Stomach (tissue), 8 donors: ENCODE measurements at regions not wholly inside any gene's neighbourhood (a gene's known extent, or its start where the extent isn't known, plus 50 kb on each side); places are given as distances from the start of the nearest gene placed in this dataset.

Source experiments
- DNase-seq, 2 donors: peaks; one replicate each; pipeline versions ENCODE4 v3.0.0 to v3.0.0-alpha.2; 2013 to 2019
- H3K27ac ChIP-seq, 5 donors: fragments of 200-600 bp in 4 of 5; sonication (generic) in 4 of 5; one replicate each; pipeline ENCODE4 v1.5.1; 2013 to 2019; ENCODE audit warnings: mild to moderate bottlenecking in 1 of 5, moderate library complexity in 1 of 5
- H3K27me3 ChIP-seq, 3 donors: fragments of 200-600 bp; sonication (generic); one replicate each; pipeline ENCODE4 v1.5.1; 2017 to 2019; ENCODE audit warnings: mixed run types in 1 of 3
- H3K36me3 ChIP-seq, 4 donors: fragments of 200-600 bp; sonication (generic); 1 replicate in 3 of 4; 2 replicates in 1 of 4; pipeline ENCODE4 v1.5.1; 2016 to 2019
- H3K4me1 ChIP-seq, 4 donors: fragments of 200-600 bp; sonication (generic); one replicate each; pipeline ENCODE4 v1.5.1; 2016 to 2019
- H3K4me3 ChIP-seq, 4 donors: fragments of 200-600 bp; sonication (generic) in 3 of 4; one replicate each; pipeline ENCODE4 v1.5.1; 2016 to 2019; ENCODE audit warnings: mild to moderate bottlenecking in 1 of 4
- H3K9me3 ChIP-seq, 4 donors: fragments of 200-600 bp; sonication (generic); one replicate each; pipeline ENCODE4 v1.5.1; 2016 to 2019
- CTCF ChIP-seq, 7 experiments: fragments of 450-650 bp in 4 of 7; fragments of 200-600 bp in 3 of 7; sonication (generic) in 3 of 7; IDR thresholded peaks; one replicate each; pipeline ENCODE4 v1.5.1; 2016 to 2019; ENCODE audit warnings: antibody characterized with exemption in 7 of 7, control low read depth in 2 of 7, mild to moderate bottlenecking in 1 of 7
- EP300 ChIP-seq: sonication (generic); formaldehyde crosslinking; IDR thresholded peaks from one replicate; pipeline ENCODE4 v1.6.1; 2017; ENCODE audit warnings: antibody characterized with exemption
- POLR2A ChIP-seq, 4 donors: fragments of 450-650 bp; IDR thresholded peaks; one replicate each; pipeline ENCODE4 v1.6.1; 2016; ENCODE audit warnings: antibody characterized with exemption in 4 of 4, control low read depth in 2 of 4, mild to moderate bottlenecking in 1 of 4, moderate library complexity in 1 of 4
- POLR2AphosphoS5 ChIP-seq, 3 donors: sonication (generic); formaldehyde crosslinking; IDR thresholded peaks; one replicate each; pipeline ENCODE4 v1.6.1; 2016; ENCODE audit warnings: antibody characterized with exemption in 3 of 3
- WGBS, 5 donors: extraction: QIAGEN DNeasy Blood & Tissue Kit in 3 of 5; methylation state at CpG; one replicate each; pipeline versions ENCODE4 v1.1.5 to v1.1.7; 2013 to 2018; 5-methylcytosine and 5-hydroxymethylcytosine counted together
- intact Hi-C: fragments of 100-400 bp; cut with DNase I; formaldehyde crosslinking; loops from one replicate; pipeline ENCODE4 v1.15.1; 2023; ENCODE audit warnings: low total_unique reads
- donor health status: healthy with polysubstance abuse.
- donor health status: Bipolar disorder and iron deficiency.
- donor health status: healthy.

GRCh38 chr4:26082565-26082964, 168.5 kb downstream of the SMIM20 start:
- Histone ChIP-seq H3K9me3 (no peaks in the 10 kb centered on the region), H3K4me3 (no peak overlapping the region), H3K4me1 (peaks cover 0 to 19% (median 9%) of the 10 kb centered on the region in 4 donors), H3K27me3 (no peaks in the 10 kb centered on the region), H3K36me3 (no peaks in the 10 kb centered on the region), H3K27ac (no peak overlapping the region)
- WGBS, 5 donors, result 44 to 60% (median 48%) methylated on average over 5 of the region's 5 CpGs
- intact Hi-C loops, result no loop called here
- no peak for DNase-seq
- TF ChIP-seq EP300 (no peak), POLR2A (IDR thresholded peaks at IDR 0.05) (no peak), POLR2AphosphoS5 (IDR thresholded peaks at IDR 0.05) (no peak), CTCF (IDR thresholded peaks at IDR 0.05) (no peak)

GRCh38 chr4:26083987-26084386, 170.0 kb downstream of the SMIM20 start:
- peak in 1 of 2 donors; percentile 43 for DNase-seq
- intact Hi-C loops, result no loop called here
- Histone ChIP-seq H3K4me3 (no peak overlapping the region), H3K27me3 (no peaks in the 10 kb centered on the region), H3K27ac (peak overlapping the region in 1 of 5 donors; percentile 23), H3K4me1 (peaks cover 0 to 31% (median 9%) of the 10 kb centered on the region in 4 donors), H3K36me3 (no peaks in the 10 kb centered on the region), H3K9me3 (no peaks in the 10 kb centered on the region)
- no peak for TF ChIP-seq CTCF (IDR thresholded peaks at IDR 0.05)
- TF ChIP-seq POLR2A (IDR thresholded peaks at IDR 0.05), result no peak
- peak; percentile 6 to 58 (median 22) for TF ChIP-seq POLR2AphosphoS5 (IDR thresholded peaks at IDR 0.05)
- 43 to 61% (median 53%) methylated on average over 4 of the region's 4 CpGs for WGBS, 5 donors

GRCh38 chr4:26084414-26084813, 170.4 kb downstream of the SMIM20 start:
- Histone ChIP-seq H3K27me3 (no peaks in the 10 kb centered on the region), H3K36me3 (no peaks in the 10 kb centered on the region), H3K9me3 (no peaks in the 10 kb centered on the region), H3K4me1 (peaks cover 0 to 31% (median 9%) of the 10 kb centered on the region in 4 donors), H3K27ac (peak overlapping the region in 1 of 5 donors; percentile 23), H3K4me3 (no peak overlapping the region)
- intact Hi-C loops, result no loop called here
- TF ChIP-seq CTCF (IDR thresholded peaks at IDR 0.05), result no peak
- TF ChIP-seq POLR2A (IDR thresholded peaks at IDR 0.05), result no peak
- no peak for TF ChIP-seq EP300
- TF ChIP-seq POLR2AphosphoS5 (IDR thresholded peaks at IDR 0.05), result no peak
- DNase-seq, result no peak
- WGBS, 5 donors, result 93 to 100% (median 95%) methylated on average over 4 of the region's 4 CpGs

GRCh38 chr4:26085551-26085950, 171.5 kb downstream of the SMIM20 start:
- no peak overlapping the region for H3K27ac ChIP-seq
- intact Hi-C loops, result no loop called here
- H3K9me3 ChIP-seq, result peaks cover 0 to 8% (median under 1%) of the 10 kb centered on the region in 4 donors
- no peak for TF ChIP-seq CTCF (IDR thresholded peaks at IDR 0.05)
- no peaks in the 10 kb centered on the region for H3K27me3 ChIP-seq
- no peak for DNase-seq
- no peaks in the 10 kb centered on the region for H3K36me3 ChIP-seq
- H3K4me3 ChIP-seq, result no peak overlapping the region
- WGBS, 5 donors, result 85 to 97% (median 91%) methylated on average over 3 of the region's 3 CpGs
- H3K4me1 ChIP-seq, result peaks cover 0 to 31% (median 9%) of the 10 kb centered on the region in 4 donors
